Endothelial cell of umbilical vein (primary cell): ENCODE measurements at regions not wholly inside any gene's neighbourhood (a gene's known extent, or its start where the extent isn't known, plus 50 kb on each side); places are given as distances from the start of the nearest gene placed in this dataset.

ENCODE experiments used
- BruUV-seq: library from RNA; stranded (reverse); fragments of 400-500 nt; replicated peaks from 2 replicates; lab custom pipeline; 2021; lab: Mats Ljungman, UMichigan
- CTCF ChIA-PET: fragments of 300-600, 350-600 bp; sonication (Branson Sonifier 250); formaldehyde crosslinking; loops from one replicate; lab custom pipeline; 2021; ENCODE audit warnings: antibody characterized with exemption, inconsistent platforms; lab: Charles Lee
- POLR2A ChIA-PET: fragments of 300-600, 350-600 bp; sonication (Branson Sonifier 250); formaldehyde crosslinking; loops from one replicate; lab custom pipeline; 2021; ENCODE audit warnings: antibody characterized with exemption, inconsistent platforms; lab: Charles Lee
- DNase-seq: peaks from one replicate; pipeline ENCODE4 v3.0.0-alpha.2; 2011; ENCODE audit warnings: low read depth, low spot score
- FAIRE-seq: peaks from 2 replicates; lab custom pipeline; 2011; peaks lifted over from hg19 to GRCh38; lab: Jason Lieb, UNC
- H2AFZ ChIP-seq: 2 replicates; pipeline ENCODE4 v1.6.0; 2012; ENCODE audit warnings: low read depth, low read length, control low read depth, inconsistent platforms
- H3K27ac ChIP-seq: 2 replicates; pipeline ENCODE4 v1.5.1; 2011; ENCODE audit warnings: low read depth, mild to moderate bottlenecking, control low read depth, low read length, moderate library complexity; ENCODE audit not compliant: insufficient read depth
- H3K27me3 ChIP-seq, 2 experiments: 2 replicates each; pipeline versions ENCODE4 v1.6.0 to v1.6.1; 2011; ENCODE audit warnings: low read length in 2 of 2, mixed read lengths in 1 of 2; ENCODE audit not compliant: control insufficient read depth in 2 of 2, insufficient read depth in 2 of 2
- H3K36me3 ChIP-seq, 2 experiments: 2 replicates in 1 of 2; 3 replicates in 1 of 2; pipeline ENCODE4 v1.5.1; 2011; ENCODE audit warnings: low read length in 2 of 2, mild to moderate bottlenecking in 1 of 2, moderate library complexity in 1 of 2; ENCODE audit not compliant: control insufficient read depth in 2 of 2, insufficient read depth in 2 of 2; ENCODE audit errors: extremely low read depth in 1 of 2
- H3K4me1 ChIP-seq: 3 replicates; pipeline ENCODE4 v1.5.1; 2011; ENCODE audit warnings: mild to moderate bottlenecking, low read length; ENCODE audit not compliant: control insufficient read depth, insufficient read depth; ENCODE audit errors: extremely low read depth
- H3K4me2 ChIP-seq: 2 replicates; pipeline ENCODE4 v1.6.1; 2011; ENCODE audit warnings: low read length, control low read depth, mixed read lengths; ENCODE audit not compliant: insufficient read depth
- H3K4me3 ChIP-seq, 3 experiments: fragments of 200-600 bp in 1 of 3; sonication (generic), shearing (Covaris generic) in 1 of 3; replicated peaks in 1 of 3; 2 replicates each; pipeline ENCODE4 v1.5.1; 2011 to 2016; ENCODE audit warnings: control low read depth in 3 of 3, low read length in 3 of 3, mild to moderate bottlenecking in 2 of 3, inconsistent platforms in 1 of 3, low read depth in 1 of 3, moderate library complexity in 1 of 3; ENCODE audit not compliant: insufficient read depth in 1 of 3
- H3K79me2 ChIP-seq: 2 replicates; pipeline ENCODE4 v1.6.0; 2012; ENCODE audit warnings: low read length, inconsistent platforms; ENCODE audit not compliant: control insufficient read depth, insufficient read depth
- H3K9ac ChIP-seq: replicated peaks from 2 replicates; pipeline ENCODE3; 2011; ENCODE audit warnings: low read length, control low read depth; ENCODE audit not compliant: insufficient read depth; ENCODE audit errors: extremely low read depth
- H3K9me1 ChIP-seq: replicated peaks from 3 replicates; pipeline ENCODE4 v1.6.0; 2011; ENCODE audit warnings: mild to moderate bottlenecking, low read length; ENCODE audit not compliant: control insufficient read depth, insufficient read depth; ENCODE audit errors: extremely low read depth
- H3K9me3 ChIP-seq: replicated peaks from 2 replicates; pipeline ENCODE4 v1.5.1; 2012; ENCODE audit warnings: low read length, inconsistent platforms; ENCODE audit not compliant: control insufficient read depth, insufficient read depth
- H4K20me1 ChIP-seq: replicated peaks from 2 replicates; pipeline ENCODE3; 2011; ENCODE audit warnings: mild to moderate bottlenecking, low read length; ENCODE audit not compliant: control insufficient read depth, insufficient read depth; ENCODE audit errors: extremely low read depth
- EZH2 ChIP-seq: IDR thresholded peaks from 2 replicates; pipeline ENCODE4 v1.6.1; 2012; ENCODE audit warnings: borderline replicate concordance, low read depth, mild to moderate bottlenecking, moderate library complexity, low read length, inconsistent platforms; ENCODE audit not compliant: severe bottlenecking
- FOS ChIP-seq: IDR thresholded peaks from 2 replicates; pipeline ENCODE4 v1.6.1; 2011; ENCODE audit warnings: mild to moderate bottlenecking, low read length, moderate library complexity, borderline replicate concordance; ENCODE audit not compliant: insufficient read depth
- GATA2 ChIP-seq: IDR thresholded peaks from 2 replicates; pipeline ENCODE4 v1.7.0; 2011; ENCODE audit warnings: low read depth, mild to moderate bottlenecking, moderate library complexity, mixed read lengths, low read length; ENCODE audit not compliant: insufficient read length, insufficient read depth
- JUN ChIP-seq: IDR thresholded peaks from 2 replicates; pipeline ENCODE4 v1.6.1; 2011; ENCODE audit warnings: borderline replicate concordance, low read depth; ENCODE audit not compliant: insufficient read length, insufficient read depth
- MYC ChIP-seq: IDR thresholded peaks from one replicate; pipeline ENCODE4 v1.6.1; 2011; ENCODE audit warnings: mild to moderate bottlenecking, low read depth, low read length
- POLR2A ChIP-seq: IDR thresholded peaks from 2 replicates; pipeline ENCODE4 v1.6.1; 2012; ENCODE audit warnings: low read depth, mild to moderate bottlenecking, control low read depth, low read length
- POLR2AphosphoS5 ChIP-seq: IDR thresholded peaks from 2 replicates; pipeline ENCODE4 v1.6.1; 2012; ENCODE audit warnings: low read depth, mild to moderate bottlenecking, control low read depth, low read length, moderate library complexity; ENCODE audit not compliant: insufficient read depth
- dilution Hi-C: fragments of 300-500 bp; cut with MboI; formaldehyde crosslinking; loops from one replicate; pipeline ENCODE4 v1.15.0; 2019; ENCODE audit warnings: low sequenced_read_pairs; ENCODE audit not compliant: extremely low pct_ligation_motif_present
- intact Hi-C: fragments of 100-400 bp; cut with micrococcal nuclease; formaldehyde crosslinking; loops from one replicate; pipeline ENCODE4 v1.10.0; 2022
- TF ChIP-seq, protein P1 (sequence below), 2 donors: IDR thresholded peaks; 1 replicate in 1 of 2; 2 replicates in 1 of 2; pipeline ENCODE4 v1.5.1; 2011; ENCODE audit warnings: low read length in 2 of 2, mild to moderate bottlenecking in 2 of 2, moderate library complexity in 2 of 2, control low read depth in 1 of 2, inconsistent platforms in 1 of 2, low read depth in 1 of 2; ENCODE audit not compliant: insufficient read depth in 1 of 2; ENCODE audit errors: extremely low read depth in 1 of 2
- TF ChIP-seq, protein P2 (sequence below): IDR thresholded peaks from 2 replicates; pipeline ENCODE4 v1.6.1; 2011; ENCODE audit not compliant: insufficient read depth, insufficient read length

DNA sequence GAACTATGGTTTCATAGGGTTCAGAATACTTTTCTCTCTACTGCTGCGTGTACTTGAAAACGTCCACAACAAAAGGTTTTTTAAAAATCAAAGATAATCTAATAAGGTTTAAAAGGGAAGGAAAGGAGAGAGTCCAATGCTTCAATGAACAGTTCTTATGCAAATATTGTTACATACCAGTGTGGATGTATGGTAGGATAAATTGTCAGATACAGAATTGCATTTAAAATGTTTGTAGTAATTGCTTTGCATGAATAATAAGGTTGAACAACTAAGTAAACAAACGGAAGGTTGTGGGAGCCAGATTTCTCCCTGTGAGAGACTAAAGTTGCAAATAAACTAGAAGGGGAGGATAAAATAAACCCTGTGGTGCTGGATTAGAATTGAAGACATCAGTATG is 53.8 kb upstream of the RBBP8 start:
- no TSS peak for BruUV-seq
- H3K36me3 ChIP-seq = no peaks in the 10 kb centered on the region
- H3K9me3 ChIP-seq = no peaks in the 10 kb centered on the region
- TF ChIP-seq POLR2A = no peak
- TF ChIP-seq, protein P1, sequence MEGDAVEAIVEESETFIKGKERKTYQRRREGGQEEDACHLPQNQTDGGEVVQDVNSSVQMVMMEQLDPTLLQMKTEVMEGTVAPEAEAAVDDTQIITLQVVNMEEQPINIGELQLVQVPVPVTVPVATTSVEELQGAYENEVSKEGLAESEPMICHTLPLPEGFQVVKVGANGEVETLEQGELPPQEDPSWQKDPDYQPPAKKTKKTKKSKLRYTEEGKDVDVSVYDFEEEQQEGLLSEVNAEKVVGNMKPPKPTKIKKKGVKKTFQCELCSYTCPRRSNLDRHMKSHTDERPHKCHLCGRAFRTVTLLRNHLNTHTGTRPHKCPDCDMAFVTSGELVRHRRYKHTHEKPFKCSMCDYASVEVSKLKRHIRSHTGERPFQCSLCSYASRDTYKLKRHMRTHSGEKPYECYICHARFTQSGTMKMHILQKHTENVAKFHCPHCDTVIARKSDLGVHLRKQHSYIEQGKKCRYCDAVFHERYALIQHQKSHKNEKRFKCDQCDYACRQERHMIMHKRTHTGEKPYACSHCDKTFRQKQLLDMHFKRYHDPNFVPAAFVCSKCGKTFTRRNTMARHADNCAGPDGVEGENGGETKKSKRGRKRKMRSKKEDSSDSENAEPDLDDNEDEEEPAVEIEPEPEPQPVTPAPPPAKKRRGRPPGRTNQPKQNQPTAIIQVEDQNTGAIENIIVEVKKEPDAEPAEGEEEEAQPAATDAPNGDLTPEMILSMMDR (IDR thresholded peaks at IDR 0.05; ENCODE audit: extremely low read depth in 1 of 2, insufficient read depth in 1 of 2, low read depth in 1 of 2, low read length in 2 of 2) = no peak
- TF ChIP-seq FOS = no peak
- TF ChIP-seq MYC = no peak
- TF ChIP-seq GATA2 = no peak
- no peak for TF ChIP-seq EZH2
- no peak for TF ChIP-seq POLR2AphosphoS5
- TF ChIP-seq, protein P2, sequence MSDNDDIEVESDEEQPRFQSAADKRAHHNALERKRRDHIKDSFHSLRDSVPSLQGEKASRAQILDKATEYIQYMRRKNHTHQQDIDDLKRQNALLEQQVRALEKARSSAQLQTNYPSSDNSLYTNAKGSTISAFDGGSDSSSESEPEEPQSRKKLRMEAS = no peak
- TF ChIP-seq JUN = no peak
- H3K9ac ChIP-seq = no peak overlapping the region
- ChIA-PET POLR2A (no interaction called here), CTCF (no interaction called here)
- no peaks in the 10 kb centered on the region for H3K79me2 ChIP-seq
- H3K27ac ChIP-seq = no peak overlapping the region
- H3K4me2 ChIP-seq = no peak overlapping the region
- H3K27me3 ChIP-seq = peaks cover 18 to 30% of the 10 kb centered on the region in 2 experiments
- FAIRE-seq (no peak), DNase-seq (no peak)
- H4K20me1 ChIP-seq = no peaks in the 10 kb centered on the region
- no peaks in the 10 kb centered on the region for H3K4me1 ChIP-seq
- intact Hi-C loops (no loop called here), dilution Hi-C loops (no loop called here)
- H3K9me1 ChIP-seq = no peaks in the 10 kb centered on the region
- no peak overlapping the region for H2AFZ ChIP-seq
- no peak overlapping the region for H3K4me3 ChIP-seq
